ENCODE measurements at regions not wholly inside any gene's neighbourhood (a gene's known extent, or its start where the extent isn't known, plus 50 kb on each side); places are given as distances from the start of the nearest gene placed in this dataset.
"Not testable (repeated sequence)": the region's sequence is repeated elsewhere in the genome, so short reads cannot be mapped to it uniquely, and the experiment has no call there.

DNA sequence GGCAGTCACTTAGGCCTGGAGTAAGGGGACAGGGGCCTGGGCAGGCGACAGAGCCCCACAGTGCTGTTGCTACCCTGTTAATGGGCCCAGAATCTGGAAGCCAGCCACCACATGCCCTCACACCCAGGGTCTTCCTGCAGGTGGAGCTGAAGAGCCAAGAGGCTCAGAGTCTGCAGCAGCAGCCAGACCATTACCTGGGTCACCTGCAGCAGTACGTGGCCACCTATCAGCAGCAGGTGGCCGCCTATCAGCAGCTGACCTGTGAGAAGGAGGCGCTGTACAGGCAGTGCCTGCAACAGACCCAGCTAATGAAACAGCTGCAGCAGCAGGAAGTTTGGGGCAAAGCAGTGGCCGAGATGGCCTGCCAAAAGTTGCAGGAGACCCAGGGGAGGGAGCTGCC, 104.2 kb upstream of the FAN1 start:
- not testable (repeated sequence) for TF ChIP-seq NFYB (IDR thresholded peaks at IDR 0.05; ENCODE audit: insufficient read depth, low read depth, low read length); TAF1 (IDR thresholded peaks at IDR 0.05; ENCODE audit: borderline replicate concordance, low read depth, low read length); YY1 (IDR thresholded peaks at IDR 0.05; ENCODE audit: low read depth, low read length); FOXM1 (IDR thresholded peaks at IDR 0.05; ENCODE audit: low read depth, low read length); RCOR1 (conservative IDR thresholded peaks at IDR 0.05; ENCODE audit: low read depth, low read length); POLR2AphosphoS5 (IDR thresholded peaks at IDR 0.05; ENCODE audit: low read length); ZNF274 (IDR thresholded peaks at IDR 0.05; ENCODE audit: insufficient read depth, insufficient read length); JUNB (IDR thresholded peaks at IDR 0.05); SP1 (IDR thresholded peaks at IDR 0.05; ENCODE audit: low read depth, low read length); EP300 (IDR thresholded peaks at IDR 0.05; ENCODE audit: borderline replicate concordance in 1 of 2, control insufficient read depth in 1 of 2, low read depth in 2 of 2, low read length in 2 of 2); NFYA (IDR thresholded peaks at IDR 0.05; ENCODE audit: borderline replicate concordance, low read depth, low read length)
- TF ChIP-seq CTCF (IDR thresholded peaks at IDR 0.05 in 2 of 3, conservative IDR thresholded peaks at IDR 0.05 in 1 of 3; ENCODE audit: control insufficient read depth in 2 of 3, extremely low read depth in 1 of 3, insufficient read depth in 1 of 3, low read depth in 3 of 3, low read length in 3 of 3): peak in 2 of 3 experiments; percentile 6 to 30; a peak in 2 of 6 replicates
